ENCODE measurements at regions not wholly inside any gene's neighbourhood (a gene's known extent, or its start where the extent isn't known, plus 50 kb on each side); places are given as distances from the start of the nearest gene placed in this dataset.

DNA sequence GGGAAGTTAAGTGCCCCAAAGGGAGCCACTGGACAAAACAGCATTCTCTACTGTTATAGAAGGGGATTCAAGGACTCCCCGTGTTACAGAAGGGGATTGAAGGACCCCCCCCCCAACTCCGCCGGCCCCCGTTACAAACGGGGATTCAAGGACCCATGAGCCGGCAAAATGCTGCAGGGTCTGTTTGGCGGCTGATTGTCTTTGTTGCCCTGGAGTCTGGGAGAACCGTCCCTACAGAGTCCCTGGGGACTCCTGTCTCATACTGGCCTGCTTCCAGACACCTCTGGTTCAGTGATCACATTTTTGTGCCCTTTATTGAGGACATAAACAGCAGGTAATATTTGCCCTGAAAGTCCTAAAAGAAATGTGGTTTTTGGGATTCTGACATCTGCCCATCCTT lies 96.4 kb downstream of the SYF2 start:
- H3K27me3 ChIP-seq (ENCODE audit: control insufficient read depth in 1 of 2, insufficient read depth in 2 of 2, low read length in 2 of 2), result no peaks in the 10 kb centered on the region
- H4K20me1 ChIP-seq (ENCODE audit: insufficient read depth, low read length), result no peaks in the 10 kb centered on the region
- no peak overlapping the region for H2AFZ ChIP-seq (ENCODE audit: low read length)
- no peaks in the 10 kb centered on the region for H3K9me3 ChIP-seq (ENCODE audit: low read length)
- no peaks in the 10 kb centered on the region for H3K36me3 ChIP-seq (replicated peaks in 1 of 2; ENCODE audit: control insufficient read depth in 1 of 2, insufficient read depth in 2 of 2, low read length in 2 of 2)
- peaks cover 30% of the 10 kb centered on the region for H3K4me1 ChIP-seq (ENCODE audit: insufficient read depth, low read length)
- intact Hi-C loops (cut with micrococcal nuclease; ENCODE audit: unreplicated experiment) (no loop called here), in situ Hi-C loops (cut with HindIII; ENCODE audit: extremely low pct_ligation_motif_present, low pct_unique_long_range_greater_than_20kb) (no loop called here)
- ATAC-seq (no peak), FAIRE-seq (no peak), DNase-seq (ENCODE audit: low spot score) (no peak)
- no peaks in the 10 kb centered on the region for H3K79me2 ChIP-seq (ENCODE audit: insufficient read depth, low read length)
- 8% methylated on average over 2 of the region's 8 CpGs for WGBS (ENCODE audit: low lambda C conversion rate)
- ChIA-PET CTCF (ENCODE audit: low intra/inter-chr PET ratio, low total read pairs) (no interaction called here), POLR2A (no interaction called here)
- H3K9ac ChIP-seq (ENCODE audit: insufficient read depth, low read depth, low read length), result no peak overlapping the region
- BruUV-seq (replicated peaks), result no TSS peak
- H3K4me2 ChIP-seq (ENCODE audit: low read depth, low read length), result no peak overlapping the region
- TF ChIP-seq ZNF572 (CRISPR knock-in tag; IDR thresholded peaks at IDR 0.05), result no peak
- TF ChIP-seq ISL2 (CRISPR knock-in tag; IDR thresholded peaks at IDR 0.05), result no peak
- TF ChIP-seq, protein P1, sequence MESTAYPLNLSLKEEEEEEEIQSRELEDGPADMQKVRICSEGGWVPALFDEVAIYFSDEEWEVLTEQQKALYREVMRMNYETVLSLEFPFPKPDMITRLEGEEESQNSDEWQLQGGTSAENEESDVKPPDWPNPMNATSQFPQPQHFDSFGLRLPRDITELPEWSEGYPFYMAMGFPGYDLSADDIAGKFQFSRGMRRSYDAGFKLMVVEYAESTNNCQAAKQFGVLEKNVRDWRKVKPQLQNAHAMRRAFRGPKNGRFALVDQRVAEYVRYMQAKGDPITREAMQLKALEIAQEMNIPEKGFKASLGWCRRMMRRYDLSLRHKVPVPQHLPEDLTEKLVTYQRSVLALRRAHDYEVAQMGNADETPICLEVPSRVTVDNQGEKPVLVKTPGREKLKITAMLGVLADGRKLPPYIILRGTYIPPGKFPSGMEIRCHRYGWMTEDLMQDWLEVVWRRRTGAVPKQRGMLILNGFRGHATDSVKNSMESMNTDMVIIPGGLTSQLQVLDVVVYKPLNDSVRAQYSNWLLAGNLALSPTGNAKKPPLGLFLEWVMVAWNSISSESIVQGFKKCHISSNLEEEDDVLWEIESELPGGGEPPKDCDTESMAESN (CRISPR knock-in tag; conservative IDR thresholded peaks at IDR 0.05), result no peak
- no peak for TF ChIP-seq ZNF296 (CRISPR knock-in tag; conservative IDR thresholded peaks at IDR 0.05)
- TF ChIP-seq ZSCAN25 (CRISPR knock-in tag; IDR thresholded peaks at IDR 0.05), result no peak
- TF ChIP-seq YY1 (IDR thresholded peaks at IDR 0.05; ENCODE audit: insufficient read depth, insufficient replicate concordance, low read depth, low read length), result no peak
- no peak for TF ChIP-seq ZNF253 (CRISPR knock-in tag; IDR thresholded peaks at IDR 0.05; ENCODE audit: borderline replicate concordance)
- TF ChIP-seq, protein P2, sequence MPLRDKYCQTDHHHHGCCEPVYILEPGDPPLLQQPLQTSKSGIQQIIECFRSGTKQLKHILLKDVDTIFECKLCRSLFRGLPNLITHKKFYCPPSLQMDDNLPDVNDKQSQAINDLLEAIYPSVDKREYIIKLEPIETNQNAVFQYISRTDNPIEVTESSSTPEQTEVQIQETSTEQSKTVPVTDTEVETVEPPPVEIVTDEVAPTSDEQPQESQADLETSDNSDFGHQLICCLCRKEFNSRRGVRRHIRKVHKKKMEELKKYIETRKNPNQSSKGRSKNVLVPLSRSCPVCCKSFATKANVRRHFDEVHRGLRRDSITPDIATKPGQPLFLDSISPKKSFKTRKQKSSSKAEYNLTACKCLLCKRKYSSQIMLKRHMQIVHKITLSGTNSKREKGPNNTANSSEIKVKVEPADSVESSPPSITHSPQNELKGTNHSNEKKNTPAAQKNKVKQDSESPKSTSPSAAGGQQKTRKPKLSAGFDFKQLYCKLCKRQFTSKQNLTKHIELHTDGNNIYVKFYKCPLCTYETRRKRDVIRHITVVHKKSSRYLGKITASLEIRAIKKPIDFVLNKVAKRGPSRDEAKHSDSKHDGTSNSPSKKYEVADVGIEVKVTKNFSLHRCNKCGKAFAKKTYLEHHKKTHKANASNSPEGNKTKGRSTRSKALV (CRISPR knock-in tag; IDR thresholded peaks at IDR 0.05), result no peak
- TF ChIP-seq ZNF317 (CRISPR knock-in tag; IDR thresholded peaks at IDR 0.05), result no peak
- no peak for TF ChIP-seq RAD21 (CRISPR knock-in tag; IDR thresholded peaks at IDR 0.05)
- TF ChIP-seq, protein P3, sequence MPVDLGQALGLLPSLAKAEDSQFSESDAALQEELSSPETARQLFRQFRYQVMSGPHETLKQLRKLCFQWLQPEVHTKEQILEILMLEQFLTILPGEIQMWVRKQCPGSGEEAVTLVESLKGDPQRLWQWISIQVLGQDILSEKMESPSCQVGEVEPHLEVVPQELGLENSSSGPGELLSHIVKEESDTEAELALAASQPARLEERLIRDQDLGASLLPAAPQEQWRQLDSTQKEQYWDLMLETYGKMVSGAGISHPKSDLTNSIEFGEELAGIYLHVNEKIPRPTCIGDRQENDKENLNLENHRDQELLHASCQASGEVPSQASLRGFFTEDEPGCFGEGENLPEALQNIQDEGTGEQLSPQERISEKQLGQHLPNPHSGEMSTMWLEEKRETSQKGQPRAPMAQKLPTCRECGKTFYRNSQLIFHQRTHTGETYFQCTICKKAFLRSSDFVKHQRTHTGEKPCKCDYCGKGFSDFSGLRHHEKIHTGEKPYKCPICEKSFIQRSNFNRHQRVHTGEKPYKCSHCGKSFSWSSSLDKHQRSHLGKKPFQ (CRISPR knock-in tag; IDR thresholded peaks at IDR 0.05; ENCODE audit: insufficient replicate concordance), result no peak
- no peak for TF ChIP-seq DNMT3B (CRISPR knock-in tag; conservative IDR thresholded peaks at IDR 0.05)
- TF ChIP-seq KLF16 (CRISPR knock-in tag; IDR thresholded peaks at IDR 0.05), result no peak
- no peak for TF ChIP-seq SKIL (CRISPR knock-in tag; IDR thresholded peaks at IDR 0.05; ENCODE audit: borderline replicate concordance)
- TF ChIP-seq CBX5 (CRISPR knock-in tag; IDR thresholded peaks at IDR 0.05; ENCODE audit: borderline replicate concordance), result no peak
- no peak for TF ChIP-seq SIX4 (CRISPR knock-in tag; IDR thresholded peaks at IDR 0.05)
- no peak overlapping the region for H3K4me3 ChIP-seq (replicated peaks in 1 of 3; ENCODE audit: insufficient read depth in 1 of 3, low read depth in 2 of 3, low read length in 3 of 3)
- no peak overlapping the region for H3K27ac ChIP-seq (ENCODE audit: extremely low read length, insufficient read depth, low read length)

All from HepG2 (cell line).